Forelimb muscle (tissue), 1 donor: ENCODE measurements at regions not wholly inside any gene's neighbourhood (a gene's known extent, or its start where the extent isn't known, plus 50 kb on each side); places are given as distances from the start of the nearest gene placed in this dataset.
A peak's percentile ranks its signal among the peaks of the same experiment; 100 is the strongest.
"Not testable (repeated sequence)": the region's sequence is repeated elsewhere in the genome, so short reads cannot be mapped to it uniquely, and the experiment has no call there.

Experiments
- DNase-seq: peaks from one replicate; pipeline ENCODE4 v3.0.0-alpha.2; 2013; ENCODE audit warnings: low read depth

DNA sequence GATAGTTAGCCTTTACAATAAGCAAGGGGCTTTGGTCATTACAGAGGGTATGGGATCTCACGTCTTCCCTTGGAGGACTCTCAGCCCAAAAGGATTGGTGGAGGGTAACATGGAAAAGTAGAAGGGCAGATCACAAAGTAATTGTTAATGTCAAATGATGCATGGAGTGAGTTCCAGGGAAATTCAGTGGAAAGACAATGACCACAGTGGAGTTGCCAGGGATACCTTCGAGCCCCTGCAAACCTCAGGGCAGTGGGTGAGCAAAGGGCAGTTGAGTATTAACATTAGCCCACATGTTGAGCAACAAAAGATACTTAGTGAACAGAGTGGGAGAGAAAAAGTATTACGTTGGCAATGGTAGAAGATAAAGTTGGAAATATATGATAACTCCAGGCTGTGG is 593.4 kb upstream of the NR2F2 start:
- DNase-seq: no peak

DNA sequence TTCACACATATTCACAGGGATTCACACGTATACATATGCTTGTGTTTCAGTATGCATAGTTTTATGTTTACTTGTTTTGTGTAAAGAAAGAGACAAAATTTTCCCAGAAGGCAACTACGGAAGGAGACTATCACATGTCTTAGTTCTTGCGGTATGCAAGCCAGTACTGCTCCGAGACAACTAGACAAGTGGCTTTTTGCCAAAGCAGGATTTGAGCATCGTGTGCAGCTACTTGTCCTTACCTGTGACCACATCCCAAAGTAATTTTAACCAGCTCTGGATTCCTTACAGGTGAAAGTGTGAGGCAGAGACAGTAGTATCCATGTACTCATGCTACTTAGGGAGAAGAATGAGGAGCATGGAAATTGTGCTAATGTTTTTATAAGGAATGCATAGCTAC is 591.4 kb upstream of the NR2F2 start:
- DNase-seq: no peak

DNA sequence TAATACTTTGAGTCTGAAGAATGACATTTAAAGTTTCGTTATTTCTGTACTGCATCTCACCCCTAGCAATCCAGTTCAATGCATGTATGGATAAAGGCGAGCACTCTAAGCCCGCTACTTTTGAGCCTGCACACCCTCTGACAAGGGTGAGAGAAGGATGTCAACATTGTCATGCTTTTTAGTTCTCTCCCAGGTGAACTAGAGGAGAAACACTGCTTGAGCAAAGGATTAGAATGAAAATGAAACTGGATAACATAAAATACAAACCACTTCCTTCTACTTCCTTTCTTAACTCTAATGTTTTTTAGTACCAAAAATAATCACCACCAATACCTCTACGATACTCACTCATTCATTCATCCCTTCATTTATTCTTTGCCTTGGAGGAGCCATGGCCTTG is 588.7 kb upstream of the NR2F2 start:
- DNase-seq: no peak

DNA sequence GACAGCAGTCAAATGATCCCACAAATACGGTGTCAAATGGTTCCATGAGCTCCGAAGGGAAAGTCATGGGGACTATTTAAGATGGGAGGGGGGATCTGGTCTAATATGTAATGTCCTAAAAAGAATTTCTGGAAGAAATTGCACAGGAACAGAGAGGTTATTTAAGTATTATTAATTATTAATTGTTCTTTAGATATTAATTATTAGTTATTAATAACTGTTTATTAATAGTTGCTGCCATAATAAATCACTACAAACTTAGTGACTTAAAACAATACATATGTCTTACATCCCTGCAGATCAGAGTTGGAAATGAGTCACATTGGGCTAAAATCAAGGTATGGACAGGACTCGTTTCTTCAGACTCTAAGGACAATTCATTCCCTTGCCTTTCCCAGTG is 588.2 kb upstream of the NR2F2 start:
- DNase-seq: no peak

DNA sequence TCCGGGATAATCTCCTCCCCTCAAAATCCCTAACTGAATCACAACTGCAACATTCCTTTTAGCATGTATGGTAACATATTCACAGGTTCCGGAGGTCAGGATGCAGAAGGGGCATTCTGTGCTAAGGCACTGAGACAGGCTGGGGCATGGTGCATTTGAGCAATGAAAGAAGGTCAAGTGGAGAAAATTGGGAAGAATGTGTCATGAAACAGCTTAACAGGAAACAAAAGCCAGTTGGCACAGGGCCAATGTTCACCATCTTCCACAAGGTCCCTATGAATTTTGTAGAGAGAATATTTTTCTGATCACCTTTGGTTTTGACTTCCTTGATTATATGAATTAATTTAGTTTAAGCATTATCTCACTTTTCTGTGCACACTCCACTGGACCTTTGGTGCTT is 587.7 kb upstream of the NR2F2 start:
- no peak for DNase-seq

DNA sequence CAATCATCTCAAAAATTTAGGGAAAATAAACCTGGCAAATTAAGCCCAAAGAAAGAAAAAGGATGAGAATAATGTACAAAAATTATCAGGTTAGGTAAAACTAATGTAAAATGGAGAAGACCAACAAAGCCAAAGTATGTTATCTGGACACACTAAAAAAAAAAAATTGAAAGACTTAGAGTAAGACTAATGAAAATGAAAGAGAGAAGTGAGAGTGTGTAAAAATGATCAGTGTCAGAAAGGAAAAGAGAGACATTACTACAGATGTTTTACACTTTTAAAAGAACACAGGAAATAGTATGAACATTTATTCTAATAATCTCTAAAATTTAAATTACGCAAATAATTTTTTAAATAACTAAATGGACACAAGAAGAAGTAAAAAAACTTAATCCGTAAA is 573.3 kb upstream of the NR2F2 start:
- no peak for DNase-seq

DNA sequence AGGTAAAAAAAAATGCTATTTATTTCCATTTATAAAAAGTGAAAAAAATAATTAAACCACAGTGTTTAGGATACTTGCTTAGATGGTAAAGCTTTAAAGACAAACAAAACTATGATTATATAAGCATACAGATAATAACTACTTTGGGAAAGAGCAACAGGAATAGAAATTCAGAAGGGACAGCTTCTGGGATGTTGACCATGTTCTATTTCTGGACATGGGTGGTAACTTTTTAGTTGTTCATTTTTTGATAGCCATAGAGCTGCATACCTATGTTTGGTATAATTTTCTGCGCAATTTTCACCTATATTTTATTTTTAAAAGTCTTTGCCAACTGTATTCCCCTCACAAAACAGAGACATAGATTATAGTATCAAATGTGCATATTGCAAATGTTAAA is 572.0 kb upstream of the NR2F2 start:
- DNase-seq: peak; percentile 6

DNA sequence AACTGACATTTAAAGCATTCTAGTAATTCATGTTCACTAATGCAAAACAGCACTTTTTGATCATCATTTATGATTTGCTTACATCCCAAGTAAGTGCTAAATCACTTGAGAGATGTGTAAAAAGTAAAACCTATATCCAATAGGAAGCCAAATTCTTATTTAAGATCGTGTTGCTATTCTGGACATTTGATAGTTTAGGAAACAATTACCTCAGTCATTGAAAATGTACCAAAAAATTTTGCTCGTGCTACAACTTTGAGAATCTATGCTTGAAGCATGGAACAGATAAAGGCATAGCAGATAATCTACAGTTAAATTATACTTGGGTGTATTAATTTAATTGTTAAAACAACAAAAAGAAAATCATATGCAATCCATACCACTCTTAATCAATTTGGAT is 571.6 kb upstream of the NR2F2 start:
- peak; percentile 41 for DNase-seq

DNA sequence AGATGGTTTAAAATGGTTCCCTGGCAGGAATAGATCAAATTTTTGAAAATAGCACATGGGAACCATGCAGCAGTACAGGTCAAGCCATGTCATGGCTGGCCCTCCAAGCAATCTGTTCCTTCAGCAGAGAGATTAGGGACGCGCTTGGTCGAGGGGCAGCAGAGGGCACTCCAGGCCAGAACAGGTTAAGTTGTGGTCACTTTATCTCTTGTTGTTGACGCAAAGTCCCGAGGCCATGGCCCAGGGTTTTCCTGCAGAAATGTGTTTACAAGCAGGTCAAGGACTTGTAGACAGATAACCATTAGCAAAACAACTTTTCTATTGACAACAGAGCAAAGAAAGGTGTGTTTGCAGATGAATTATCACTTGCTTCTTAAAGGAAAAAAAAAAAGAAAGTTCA is 570.0 kb upstream of the NR2F2 start:
- no peak for DNase-seq

DNA sequence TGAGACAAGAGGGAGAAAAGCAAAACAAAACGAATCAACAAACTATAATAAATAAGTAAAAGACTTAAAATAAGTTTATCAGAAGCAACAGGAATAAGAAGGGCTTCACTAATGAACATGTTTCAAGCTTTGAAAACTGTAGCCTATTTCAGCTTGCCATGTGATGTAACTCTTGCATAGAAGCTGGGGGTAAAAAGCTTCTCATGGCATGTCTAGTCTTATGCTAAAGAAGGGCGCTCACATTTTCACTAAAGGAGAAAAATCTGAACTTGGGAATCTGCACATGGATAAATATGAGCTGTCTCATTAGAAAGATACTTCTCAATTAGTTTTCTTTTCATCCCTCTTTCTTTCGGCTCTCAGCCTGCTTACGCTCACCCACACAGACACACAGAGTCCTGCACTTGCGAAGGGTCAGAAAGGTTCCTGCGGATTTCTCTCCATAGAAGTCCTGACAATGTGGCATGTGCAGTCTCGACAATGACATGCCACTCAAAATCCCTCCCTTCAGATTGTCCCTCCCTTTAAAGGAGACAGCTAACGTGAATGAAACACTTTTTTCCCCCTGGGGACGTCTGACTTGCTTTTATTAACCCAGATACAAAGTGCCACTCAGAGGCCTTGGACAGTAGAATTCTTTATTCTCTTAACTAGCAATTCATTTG is 568.9 kb upstream of the NR2F2 start:
- no peak for DNase-seq

DNA sequence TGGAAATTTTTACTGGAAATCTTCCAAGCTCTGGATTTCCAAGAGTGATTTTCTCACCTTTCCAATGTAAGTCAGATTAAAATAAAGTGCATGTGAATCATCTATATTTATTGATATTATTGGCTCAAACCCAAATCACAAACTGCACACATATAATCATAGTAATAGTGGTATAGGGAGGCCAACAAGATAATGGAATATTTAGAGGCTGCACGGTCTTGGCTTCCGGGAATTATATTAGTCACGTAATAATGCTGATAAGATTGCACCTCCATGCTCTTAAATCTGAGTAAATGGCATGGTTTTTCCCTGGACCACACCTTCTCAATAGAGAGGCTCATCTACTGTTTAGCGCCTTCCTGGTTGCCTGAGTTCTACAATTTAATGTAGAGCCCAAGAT is 567.1 kb upstream of the NR2F2 start:
- DNase-seq: no peak

DNA sequence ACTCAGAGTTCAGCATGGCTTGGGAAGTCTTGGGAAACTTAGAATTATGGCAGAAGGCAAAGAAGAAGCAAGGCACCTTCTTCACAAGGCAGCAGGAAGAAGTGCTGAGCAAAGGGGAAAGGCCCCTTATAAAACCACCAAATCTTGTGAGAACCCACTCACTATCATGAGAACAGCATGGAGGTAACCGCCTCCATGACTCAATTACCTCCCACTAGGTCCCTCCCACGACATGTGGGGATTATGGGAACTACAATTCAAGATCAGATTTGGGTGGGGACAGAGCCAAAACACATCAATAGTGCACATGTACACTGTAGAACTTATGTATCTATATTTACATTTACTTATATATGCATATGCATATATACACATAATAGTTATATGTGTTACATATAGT is 565.3 kb upstream of the NR2F2 start:
- DNase-seq: no peak

DNA sequence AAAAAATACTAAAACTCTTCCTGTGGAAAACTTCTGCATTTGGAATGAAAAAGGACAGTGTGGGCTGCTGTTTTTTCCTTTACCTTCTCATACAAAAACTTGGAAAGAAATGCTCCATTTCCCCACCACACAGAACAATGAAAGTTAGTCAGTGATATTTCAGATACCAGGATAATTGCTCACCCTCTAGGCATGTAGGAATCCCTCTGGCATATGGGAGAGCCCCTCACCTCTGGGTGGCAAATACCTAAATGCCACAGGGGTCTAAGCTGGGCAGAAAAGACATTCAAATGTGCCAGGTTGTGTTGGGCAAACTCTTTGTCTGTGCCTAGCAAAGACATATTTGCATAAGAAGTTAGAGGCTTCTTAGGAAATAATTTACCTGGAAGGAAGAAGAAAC is 560.3 kb upstream of the NR2F2 start:
- DNase-seq: no peak

DNA sequence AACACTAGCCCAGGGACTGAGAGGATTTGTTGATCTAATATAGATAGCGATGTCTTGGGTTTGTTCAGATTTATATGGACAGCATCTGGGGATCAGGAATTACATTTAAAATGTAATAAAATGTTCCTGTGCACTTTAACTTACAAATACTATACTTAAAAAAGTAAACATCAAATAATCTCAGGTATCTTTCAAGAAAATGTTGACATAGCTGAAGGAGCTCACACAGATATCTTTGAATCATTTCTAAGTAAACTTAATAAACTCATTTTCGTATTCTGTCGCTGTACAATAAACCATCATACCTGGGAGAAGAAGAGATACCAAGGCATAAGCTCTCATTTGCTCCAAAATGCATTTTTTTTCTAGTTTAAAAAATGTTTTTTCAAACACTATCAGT is 557.5 kb upstream of the NR2F2 start:
- DNase-seq: no peak

DNA sequence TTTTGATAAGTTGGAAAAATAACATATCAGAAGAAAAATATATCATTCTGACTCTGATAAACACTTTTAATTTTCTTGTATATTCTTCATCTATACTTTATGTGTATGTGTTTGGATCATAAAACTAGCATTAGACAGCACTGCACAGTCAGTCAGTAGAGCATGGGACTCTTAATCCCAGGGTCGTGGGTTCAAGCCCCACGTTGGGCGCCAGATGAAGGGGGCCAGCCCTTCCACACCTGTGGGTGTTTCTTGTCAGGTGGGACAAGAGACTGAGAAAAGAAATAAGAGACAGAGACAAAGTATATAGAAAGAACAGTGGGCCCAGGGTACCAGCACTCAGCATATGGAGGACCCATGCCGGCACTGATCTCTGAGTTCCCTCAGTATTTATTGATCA is 546.0 kb upstream of the NR2F2 start:
- no peak for DNase-seq

DNA sequence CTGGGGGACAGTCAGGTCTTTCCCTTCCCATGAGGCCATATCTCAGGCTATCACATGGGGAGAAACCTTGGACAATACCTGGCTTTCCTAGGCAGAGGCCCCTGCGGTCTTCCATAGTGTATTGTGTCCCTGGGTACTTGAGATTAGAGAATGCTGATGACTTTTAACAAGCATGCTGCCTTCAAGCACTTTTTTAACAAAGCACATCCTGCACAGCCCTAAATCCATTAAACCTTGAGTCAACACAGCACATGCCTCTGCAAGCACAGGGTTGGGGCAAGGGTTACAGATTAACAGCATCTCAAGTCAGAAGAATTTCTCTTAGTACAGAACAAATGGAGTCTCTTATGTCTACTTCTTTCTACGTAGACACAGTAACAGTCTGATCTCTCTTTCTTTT is 545.2 kb upstream of the NR2F2 start:
- not testable (repeated sequence) for DNase-seq

DNA sequence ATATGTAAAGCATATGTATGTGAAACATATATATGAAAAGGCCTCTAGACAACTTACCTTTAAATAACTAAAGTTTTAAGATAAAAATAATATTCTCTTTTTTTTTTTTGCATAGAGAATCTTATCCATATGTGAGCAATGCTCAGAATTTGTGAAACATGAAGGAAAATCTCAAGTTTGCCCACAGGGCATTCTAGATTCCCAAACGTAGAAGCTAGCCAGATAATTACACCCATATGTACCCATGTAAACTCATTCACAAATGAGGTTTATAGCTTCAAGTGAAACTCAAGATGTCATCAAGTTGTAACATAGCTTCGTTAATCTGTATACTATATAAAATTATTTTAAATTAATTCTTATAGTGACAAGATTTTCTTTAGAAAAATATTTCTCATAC is 537.3 kb upstream of the NR2F2 start:
- no peak for DNase-seq

DNA sequence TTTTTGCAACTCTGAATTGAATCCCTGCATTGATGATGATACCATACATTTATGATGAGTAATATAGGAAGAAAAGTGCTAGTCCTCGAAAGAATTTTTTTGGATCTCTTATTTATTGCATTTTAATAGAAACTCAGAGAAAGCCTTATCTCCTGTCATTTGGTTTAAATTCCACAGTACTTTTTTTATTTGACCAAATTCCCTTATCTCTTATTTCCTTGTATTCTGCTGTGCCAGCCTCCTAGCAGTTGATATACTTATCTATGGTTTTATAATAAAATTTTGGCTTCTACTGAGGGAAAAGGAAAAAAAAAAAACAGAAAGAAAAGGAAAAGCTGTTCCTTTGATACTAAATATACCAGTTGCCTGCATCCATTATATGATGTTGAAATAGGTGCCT is 535.1 kb upstream of the NR2F2 start:
- no peak for DNase-seq

DNA sequence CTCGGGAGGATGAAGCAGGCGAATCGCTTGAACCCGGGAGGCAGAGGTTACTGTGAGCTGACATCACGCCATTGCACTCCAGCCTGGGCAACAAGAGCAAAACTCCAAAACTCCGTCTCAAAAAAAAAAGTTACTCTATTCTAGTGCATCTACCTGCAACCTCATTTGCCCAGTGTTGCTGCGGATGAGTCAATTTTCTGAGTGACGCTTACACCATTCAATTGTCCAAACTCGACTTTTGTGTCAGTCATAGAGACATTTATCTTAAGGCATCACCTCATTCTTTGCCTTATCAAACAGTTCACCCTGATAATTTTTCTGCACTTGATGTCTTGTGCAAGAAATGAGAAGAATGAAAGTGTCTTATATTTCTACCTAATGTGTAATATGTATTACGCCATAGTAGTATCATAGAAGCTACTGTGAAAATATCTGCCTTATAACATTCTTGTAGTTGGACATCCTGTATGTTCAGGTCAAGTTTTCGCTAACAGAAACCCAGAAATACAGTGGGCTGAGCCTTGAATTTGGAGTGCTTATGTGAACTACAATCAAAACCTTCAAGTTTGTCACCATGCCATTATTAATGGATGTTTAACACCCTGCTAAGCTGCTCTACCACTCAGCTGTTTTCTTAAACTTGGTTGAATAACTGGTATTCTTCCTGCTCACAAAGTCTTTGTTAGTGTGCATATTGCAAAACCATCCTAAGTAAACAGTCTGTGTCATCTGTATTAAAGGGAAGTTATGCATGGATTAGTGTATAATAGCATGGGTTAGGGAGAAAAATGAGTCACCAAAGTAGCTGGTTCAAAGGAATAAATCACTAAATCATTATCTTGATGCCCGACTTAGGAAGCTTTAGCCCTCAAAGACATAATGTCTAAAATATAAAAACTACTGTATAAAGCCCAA is 531.0 kb upstream of the NR2F2 start:
- DNase-seq: no peak

DNA sequence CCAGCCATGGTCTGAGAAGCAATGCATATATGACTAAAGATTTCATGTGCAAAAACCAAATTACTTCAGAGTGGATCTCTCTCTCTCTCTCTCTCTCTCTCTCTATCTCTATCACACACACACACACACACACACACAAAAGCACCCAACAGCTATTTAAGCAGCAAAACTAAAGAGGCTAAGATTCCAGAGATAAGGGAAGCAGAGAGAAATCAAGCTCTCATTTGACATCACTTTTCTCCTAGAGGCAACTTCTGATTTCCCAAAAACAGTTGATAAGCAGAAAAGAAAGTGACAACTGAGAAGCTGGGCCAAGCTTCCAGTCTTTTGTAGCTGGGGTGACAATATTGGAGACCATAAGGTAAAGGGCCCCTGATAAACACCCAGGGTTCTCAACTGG is 526.0 kb upstream of the NR2F2 start:
- DNase-seq: no peak

DNA sequence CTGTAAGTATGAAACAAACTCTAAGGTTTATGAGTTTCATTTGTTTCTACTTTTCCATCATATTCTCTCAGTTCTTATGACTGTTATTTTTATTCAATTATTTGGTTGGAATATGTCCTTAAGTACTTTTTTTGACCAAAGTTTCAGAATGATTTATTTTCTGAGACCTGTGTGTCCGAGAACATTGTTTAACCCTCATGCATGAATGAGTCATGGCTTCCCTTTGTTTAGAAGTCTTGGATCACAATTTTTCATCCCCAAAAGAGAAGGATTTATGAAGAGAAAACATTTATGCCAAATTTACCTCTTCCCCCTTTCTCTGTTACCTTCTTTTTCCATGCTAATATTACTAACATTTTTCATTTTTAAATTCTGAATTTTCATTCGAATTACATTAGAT is 518.0 kb upstream of the NR2F2 start:
- no peak for DNase-seq

DNA sequence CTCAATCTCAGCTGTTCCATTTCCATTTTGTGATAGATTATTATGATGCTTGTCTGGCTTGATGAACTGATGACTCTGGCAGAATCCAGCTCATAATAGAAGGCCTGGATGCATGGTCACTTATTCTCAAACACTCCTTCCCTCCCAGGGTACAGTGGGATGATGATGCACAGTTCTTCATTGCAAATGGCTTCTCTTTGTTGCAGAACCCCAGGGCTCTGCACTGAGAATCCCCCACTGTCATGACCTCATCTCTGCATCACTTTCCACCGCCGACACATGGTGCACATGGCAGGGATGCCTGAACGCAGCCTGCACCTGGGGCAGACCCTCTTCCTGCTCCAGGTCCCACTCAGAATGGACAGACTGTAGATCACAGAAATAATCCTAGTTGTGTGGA is 515.6 kb upstream of the NR2F2 start:
- DNase-seq: no peak

DNA sequence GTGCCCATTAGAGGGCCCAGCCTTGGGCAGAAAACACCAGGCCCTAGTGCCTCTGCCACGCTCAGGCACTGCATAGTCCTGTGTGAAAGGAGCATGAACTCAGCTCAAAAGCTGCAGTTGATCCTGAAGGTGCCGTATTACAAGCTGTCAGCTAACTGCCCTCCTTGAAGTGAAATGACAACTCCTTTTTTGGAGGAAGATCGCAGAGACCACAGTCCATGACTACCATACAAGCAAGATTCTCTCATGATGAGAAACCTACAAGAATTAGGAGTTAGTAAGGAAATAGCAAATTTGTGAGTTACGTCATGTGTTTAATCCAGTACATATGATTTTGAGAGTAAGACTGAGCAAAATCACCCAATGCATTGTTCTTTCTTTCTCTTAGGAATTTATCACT is 513.9 kb upstream of the NR2F2 start:
- no peak for DNase-seq

DNA sequence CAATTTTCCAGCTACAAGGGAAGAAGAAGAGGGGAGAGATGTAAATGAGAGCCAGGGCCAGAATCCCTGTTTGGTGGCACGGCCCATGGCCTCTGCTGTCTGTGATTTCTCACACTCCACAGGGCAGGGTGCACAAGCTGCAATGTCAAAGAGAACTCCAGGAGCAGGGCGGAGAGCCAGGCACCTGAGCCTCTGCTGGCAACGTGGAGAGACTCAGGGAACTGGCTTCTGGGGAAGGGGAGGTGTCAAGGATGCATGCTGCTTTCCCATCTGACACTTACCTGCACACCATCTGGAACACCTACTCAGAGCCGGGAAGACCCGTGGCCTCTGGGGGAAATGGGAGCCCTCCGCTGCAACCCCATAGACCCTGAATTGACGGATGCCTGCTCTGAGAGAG is 507.5 kb upstream of the NR2F2 start:
- no peak for DNase-seq
